ENCODE measurements at regions not wholly inside any gene's neighbourhood (a gene's known extent, or its start where the extent isn't known, plus 50 kb on each side); places are given as distances from the start of the nearest gene placed in this dataset.

DNA sequence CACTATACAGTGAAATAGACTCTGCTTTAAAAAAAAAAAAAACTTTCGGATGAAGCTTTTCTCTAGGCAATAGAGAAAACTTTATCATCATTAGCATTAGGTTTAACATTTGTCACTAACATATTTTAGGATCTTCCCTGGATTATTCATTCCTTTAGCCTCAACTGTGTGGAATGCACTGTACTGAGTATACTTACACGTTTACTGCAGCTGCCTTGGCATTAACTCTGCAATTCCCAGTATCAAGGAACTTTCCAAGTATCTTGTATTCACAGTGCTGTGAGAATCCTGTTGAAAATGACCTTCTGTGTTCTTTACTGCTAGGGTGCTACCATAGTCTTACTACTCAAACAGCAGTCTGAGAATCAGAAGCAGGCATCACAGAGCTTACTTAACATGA is 328.2 kb upstream of the COL3A1 start:
- no peaks in the 10 kb centered on the region for H3K27me3 ChIP-seq (replicated peaks)
- no peaks in the 10 kb centered on the region for H3K4me1 ChIP-seq (replicated peaks)
- DNase-seq (ENCODE audit: low read depth in 1 of 2, low spot score in 2 of 2): no peak
- H3K4me3 ChIP-seq: no peak overlapping the region
- H3K36me3 ChIP-seq: no peaks in the 10 kb centered on the region
- no peak overlapping the region for H3K27ac ChIP-seq
- H3K9me3 ChIP-seq (replicated peaks): no peaks in the 10 kb centered on the region

DNA sequence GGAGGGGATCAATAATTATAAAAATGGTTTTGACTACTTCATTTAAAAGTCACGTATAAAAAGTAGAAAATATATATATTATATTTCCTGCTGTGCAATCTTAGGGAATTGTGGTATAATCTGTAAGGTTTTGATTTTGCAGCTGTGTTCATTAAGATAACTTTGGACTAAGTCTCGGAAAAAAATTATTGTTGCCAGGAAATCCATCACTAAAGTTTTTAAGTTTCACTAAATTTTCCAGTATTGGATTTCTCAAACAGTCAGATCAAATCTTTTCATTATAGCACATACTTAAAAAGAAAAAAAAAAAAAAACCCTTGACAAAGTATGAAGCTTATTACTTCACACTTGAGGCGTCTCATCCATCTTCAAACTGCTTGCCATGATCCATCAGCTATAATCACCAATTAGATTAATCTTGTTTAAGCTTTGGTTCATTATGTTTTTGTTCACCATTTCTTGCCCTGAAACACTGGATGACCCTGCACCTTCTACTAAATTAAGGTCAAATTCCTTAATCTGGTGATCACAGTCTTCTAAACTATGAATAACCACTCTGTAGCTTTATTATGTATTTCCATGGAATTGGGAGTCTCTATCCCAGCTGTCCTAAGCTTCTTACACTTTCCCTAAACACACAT is 326.6 kb upstream of the COL3A1 start:
- no peak overlapping the region for H3K4me3 ChIP-seq
- H3K4me1 ChIP-seq (replicated peaks): no peaks in the 10 kb centered on the region
- no peak for DNase-seq (ENCODE audit: low read depth in 1 of 2, low spot score in 2 of 2)
- H3K36me3 ChIP-seq: no peaks in the 10 kb centered on the region
- no peaks in the 10 kb centered on the region for H3K9me3 ChIP-seq (replicated peaks)
- H3K27ac ChIP-seq: no peak overlapping the region
- H3K27me3 ChIP-seq (replicated peaks): no peaks in the 10 kb centered on the region

DNA sequence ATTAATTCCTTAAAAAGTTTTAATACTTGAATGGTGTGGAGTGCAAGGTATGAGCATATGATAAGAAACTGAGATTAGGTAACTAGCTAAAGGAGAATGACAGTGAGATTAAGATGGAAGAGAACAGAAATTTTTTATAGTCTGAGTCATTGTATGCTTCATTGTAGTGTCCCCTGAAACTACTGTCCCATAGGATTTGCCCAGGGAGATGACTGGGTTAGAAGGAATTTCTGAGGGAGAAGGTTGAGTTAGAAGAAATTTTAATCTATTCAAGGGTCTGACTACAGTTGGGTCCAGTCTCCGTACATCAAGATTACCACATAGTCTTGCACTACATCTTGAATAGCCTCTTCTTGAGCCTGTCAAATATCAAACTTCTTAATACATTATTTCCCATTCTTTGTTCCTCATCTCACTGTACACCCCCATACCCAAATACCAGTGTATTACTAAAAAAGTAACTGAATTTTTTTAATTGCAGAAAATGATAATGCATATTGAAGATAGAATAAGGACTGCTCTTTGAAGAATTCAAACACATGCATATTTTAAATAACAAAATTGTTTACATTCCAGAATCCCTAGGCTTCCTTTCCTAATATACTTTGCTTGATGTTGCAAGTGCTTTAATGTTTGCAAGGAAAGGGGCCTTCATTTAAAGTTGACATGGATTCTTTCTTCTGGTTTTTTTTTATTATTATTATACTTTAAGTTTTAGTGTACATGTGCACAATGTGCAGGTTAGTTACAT is 314.3 kb upstream of the COL3A1 start:
- Histone ChIP-seq H3K27me3 (replicated peaks) (no peaks in the 10 kb centered on the region), H3K4me3 (no peak overlapping the region), H3K4me1 (replicated peaks) (peaks cover 23% of the 10 kb centered on the region), H3K36me3 (no peaks in the 10 kb centered on the region), H3K9me3 (replicated peaks) (no peaks in the 10 kb centered on the region), H3K27ac (peak overlapping the region; percentile 40)
- DNase-seq (ENCODE audit: low read depth in 1 of 2, low spot score in 2 of 2): peak; percentile 69 to 84

DNA sequence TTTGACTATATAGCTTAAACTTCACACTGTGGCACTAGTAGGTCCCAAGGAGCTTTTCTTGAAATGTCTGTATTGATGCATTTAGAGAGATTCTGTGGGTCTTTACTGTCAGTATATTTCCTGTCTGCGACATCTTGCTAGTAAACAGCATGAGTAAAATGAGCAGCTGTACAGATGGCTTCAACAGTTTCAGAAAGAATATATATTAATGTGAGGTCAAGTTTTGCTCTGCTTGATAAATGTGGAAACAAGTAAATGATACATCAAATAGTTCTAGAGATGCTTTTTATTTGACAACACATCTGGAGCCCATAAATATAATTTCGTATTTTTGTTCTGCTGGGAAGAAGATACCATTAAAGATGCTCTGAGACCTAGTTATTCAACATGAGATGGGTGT is 310.9 kb upstream of the COL3A1 start:
- H3K9me3 ChIP-seq (replicated peaks): no peaks in the 10 kb centered on the region
- DNase-seq (ENCODE audit: low read depth in 1 of 2, low spot score in 2 of 2): no peak
- H3K4me3 ChIP-seq: no peak overlapping the region
- no peaks in the 10 kb centered on the region for H3K36me3 ChIP-seq
- no peak overlapping the region for H3K27ac ChIP-seq
- H3K27me3 ChIP-seq (replicated peaks): no peaks in the 10 kb centered on the region
- H3K4me1 ChIP-seq (replicated peaks): peaks cover 41% of the 10 kb centered on the region

DNA sequence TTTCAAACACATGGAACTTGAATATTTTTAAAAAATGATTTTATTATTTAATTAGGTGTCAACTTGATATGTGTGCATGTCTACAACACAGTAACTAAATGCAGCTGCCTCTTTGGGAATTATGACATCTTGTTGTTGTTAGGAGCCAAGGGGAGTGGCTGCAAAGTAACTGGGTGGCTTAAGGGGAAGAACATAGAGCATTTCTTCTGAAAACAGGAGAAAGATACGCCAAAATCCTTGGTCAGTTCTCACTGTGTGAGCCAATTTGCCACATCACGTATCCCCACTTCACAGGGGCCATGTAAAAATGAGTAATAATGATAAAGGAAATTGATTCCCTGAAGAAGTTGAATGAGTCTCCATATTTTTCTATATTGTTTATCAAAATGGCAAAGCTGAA is 309.8 kb upstream of the COL3A1 start:
- H3K4me3 ChIP-seq: no peak overlapping the region
- DNase-seq (ENCODE audit: low read depth in 1 of 2, low spot score in 2 of 2): no peak
- no peaks in the 10 kb centered on the region for H3K27me3 ChIP-seq (replicated peaks)
- H3K27ac ChIP-seq: no peak overlapping the region
- H3K36me3 ChIP-seq: no peaks in the 10 kb centered on the region
- peaks cover 38% of the 10 kb centered on the region for H3K4me1 ChIP-seq (replicated peaks)
- no peaks in the 10 kb centered on the region for H3K9me3 ChIP-seq (replicated peaks)

DNA sequence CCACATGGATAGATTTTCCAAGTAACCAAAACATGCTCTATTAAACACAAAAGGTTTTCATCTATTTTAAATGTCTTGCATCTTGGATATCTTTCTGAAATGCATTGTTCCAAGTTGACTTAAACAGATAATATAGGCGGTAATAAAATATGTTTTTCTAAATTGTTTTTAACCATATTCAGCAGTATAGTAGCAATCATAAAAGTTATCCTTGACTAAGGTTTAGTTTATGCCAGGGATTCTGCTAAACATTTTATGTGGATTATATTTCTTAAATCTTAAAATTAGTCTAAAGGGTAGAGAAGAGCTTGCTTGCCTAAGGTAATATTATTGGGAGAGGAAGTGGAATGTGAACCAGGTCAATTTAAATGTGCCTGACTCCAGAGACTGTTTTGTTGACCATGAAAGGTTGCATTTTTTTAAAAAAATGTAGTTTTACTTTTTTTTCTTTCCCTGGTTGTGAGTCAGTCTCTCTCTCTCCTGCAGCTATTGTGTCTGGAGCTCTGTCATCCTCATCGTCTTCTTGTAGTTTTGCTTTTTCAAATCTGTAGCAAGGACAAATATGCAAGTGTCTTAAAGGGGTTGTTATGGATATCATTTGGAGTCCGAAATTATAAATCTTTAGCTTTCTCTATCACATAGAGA is 309.1 kb upstream of the COL3A1 start:
- H3K36me3 ChIP-seq: no peaks in the 10 kb centered on the region
- H3K4me3 ChIP-seq: no peak overlapping the region
- DNase-seq (ENCODE audit: low read depth in 1 of 2, low spot score in 2 of 2): peak in 1 of 2 experiments; percentile 44
- H3K4me1 ChIP-seq (replicated peaks): peaks cover 33% of the 10 kb centered on the region
- H3K27ac ChIP-seq: peak overlapping the region; percentile 2; the same call in 1 of the 2 replicates
- H3K9me3 ChIP-seq (replicated peaks): no peaks in the 10 kb centered on the region
- no peaks in the 10 kb centered on the region for H3K27me3 ChIP-seq (replicated peaks)

DNA sequence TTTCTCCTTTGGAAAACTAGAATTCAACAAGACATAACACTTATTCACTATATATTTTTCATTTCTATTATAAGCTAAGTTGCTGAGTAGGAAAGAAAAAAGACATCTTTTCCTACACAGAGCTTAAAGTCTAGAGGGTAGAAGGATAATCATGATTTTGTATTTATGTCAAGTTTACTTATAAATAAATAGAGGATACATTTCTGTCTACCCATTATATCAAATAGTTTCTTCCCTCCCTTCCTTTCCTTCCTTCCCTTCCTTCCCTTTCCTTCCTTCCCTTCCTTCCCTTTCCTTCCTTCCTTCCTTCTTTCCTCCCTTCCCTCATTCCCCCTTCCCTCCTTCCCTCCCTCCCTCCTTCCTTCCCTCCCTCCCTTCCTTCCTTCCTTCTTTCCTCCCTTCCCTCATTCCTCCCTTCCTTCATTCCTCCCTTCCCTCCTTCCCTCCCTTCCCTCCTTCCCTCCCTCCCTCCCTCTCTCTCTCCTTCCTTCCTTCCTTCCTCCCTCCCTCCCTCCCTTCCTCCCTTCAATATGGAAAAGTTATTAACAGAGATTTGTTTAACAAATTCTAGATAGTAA is 308.4 kb upstream of the COL3A1 start:
- Histone ChIP-seq H3K4me3 (no peak overlapping the region), H3K27me3 (replicated peaks) (no peaks in the 10 kb centered on the region), H3K9me3 (replicated peaks) (no peaks in the 10 kb centered on the region), H3K36me3 (no peaks in the 10 kb centered on the region), H3K4me1 (replicated peaks) (peaks cover 32% of the 10 kb centered on the region), H3K27ac (peak overlapping the region; percentile 2; the same call in 1 of the 2 replicates)
- no peak for DNase-seq (ENCODE audit: low read depth in 1 of 2, low spot score in 2 of 2)

DNA sequence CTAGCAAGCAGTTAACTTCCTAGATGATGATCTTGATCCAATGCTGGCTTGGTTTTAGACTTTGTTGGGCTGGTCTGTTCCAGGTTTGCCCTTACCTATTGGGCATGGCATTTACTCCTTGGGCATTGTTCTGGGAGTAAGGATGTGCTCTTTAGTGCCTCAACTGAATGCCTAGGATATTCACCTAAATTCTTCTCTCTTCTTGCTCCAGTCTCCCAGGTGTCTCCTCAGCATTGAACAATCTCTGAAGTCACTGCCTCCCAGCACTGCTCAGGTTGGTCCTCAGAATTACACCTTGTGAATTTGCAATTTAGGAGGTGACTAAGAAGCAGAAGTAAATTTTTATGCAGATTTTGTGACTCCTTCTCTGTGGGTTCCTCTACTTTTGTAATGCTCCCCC is 307.7 kb upstream of the COL3A1 start:
- Histone ChIP-seq H3K36me3 (no peaks in the 10 kb centered on the region), H3K4me3 (no peak overlapping the region), H3K27me3 (replicated peaks) (no peaks in the 10 kb centered on the region), H3K27ac (no peak overlapping the region), H3K9me3 (replicated peaks) (no peaks in the 10 kb centered on the region), H3K4me1 (replicated peaks) (peaks cover 32% of the 10 kb centered on the region)
- DNase-seq (ENCODE audit: low read depth in 1 of 2, low spot score in 2 of 2): no peak

DNA sequence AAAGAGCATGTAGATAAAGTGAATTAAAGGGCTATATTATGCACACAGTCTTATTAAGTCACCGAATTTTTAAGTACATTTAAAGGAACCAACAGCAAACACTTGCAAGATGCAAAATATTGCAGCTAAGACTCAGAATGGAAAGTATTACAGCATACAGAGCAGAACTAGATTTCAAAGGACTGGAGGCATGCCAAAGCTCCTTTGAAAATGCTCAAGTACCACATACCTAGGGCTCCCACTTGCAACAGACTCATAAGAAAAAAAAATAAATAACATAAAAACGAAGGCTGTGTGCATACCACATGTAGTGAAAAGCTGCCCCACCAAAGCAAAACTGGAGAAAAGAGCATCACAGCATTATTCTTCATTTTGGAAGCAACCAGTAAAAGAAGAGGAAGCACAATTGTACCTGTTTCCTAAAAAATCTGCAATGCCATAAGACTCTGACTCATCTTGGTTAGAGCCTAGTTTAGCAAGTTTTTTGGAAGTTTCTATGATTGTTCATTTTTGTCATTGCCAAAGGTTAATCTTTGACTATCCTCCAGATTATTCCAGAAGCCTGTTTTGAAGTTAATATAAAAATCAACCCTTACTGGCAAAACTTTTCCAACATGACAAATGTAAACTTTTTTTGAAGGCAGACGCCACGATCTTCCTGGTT is 306.0 kb upstream of the COL3A1 start:
- no peaks in the 10 kb centered on the region for H3K9me3 ChIP-seq (replicated peaks)
- no peak overlapping the region for H3K27ac ChIP-seq
- no peak overlapping the region for H3K4me3 ChIP-seq

DNA sequence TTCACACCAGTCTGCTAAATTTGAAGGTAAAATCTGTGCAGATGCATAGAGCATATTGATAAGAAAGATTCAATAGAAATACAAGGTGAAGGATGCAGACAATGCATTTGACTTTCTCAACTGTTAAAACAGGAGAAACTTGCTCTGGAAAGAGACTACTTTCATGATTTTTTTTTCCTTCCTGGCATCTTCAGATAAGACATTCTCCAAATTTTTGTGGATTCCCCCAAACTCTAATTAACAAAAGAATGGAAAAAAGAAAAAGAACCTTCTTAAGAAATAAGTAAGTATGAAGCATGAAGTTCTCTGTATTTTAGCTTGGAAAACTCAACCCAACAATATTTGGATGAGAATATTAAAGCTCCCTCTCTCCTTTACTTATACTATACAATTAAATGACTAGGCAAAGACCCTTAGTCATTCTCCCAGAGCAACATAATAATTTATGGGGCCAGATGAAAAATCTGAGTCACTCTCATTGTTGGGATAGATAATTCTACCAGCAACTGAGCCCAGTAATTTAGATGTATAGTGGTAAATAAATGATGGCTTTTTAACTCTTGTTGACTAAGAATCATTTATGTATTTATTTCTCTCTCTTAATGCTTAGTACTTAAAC is 298.7 kb upstream of the COL3A1 start:
- Histone ChIP-seq H3K36me3 (no peaks in the 10 kb centered on the region), H3K27ac (peak overlapping the region; percentile 39), H3K4me1 (replicated peaks) (peaks cover 14% of the 10 kb centered on the region), H3K4me3 (no peak overlapping the region), H3K27me3 (replicated peaks) (no peaks in the 10 kb centered on the region), H3K9me3 (replicated peaks) (no peaks in the 10 kb centered on the region)
- DNase-seq (ENCODE audit: low read depth in 1 of 2, low spot score in 2 of 2): peak in 1 of 2 experiments; percentile 63

More for the DNA sequence above, 306.0 kb upstream of the COL3A1 start:
- no peaks in the 10 kb centered on the region for H3K27me3 ChIP-seq (replicated peaks)
- H3K4me1 ChIP-seq (replicated peaks): peaks cover 32% of the 10 kb centered on the region
- no peaks in the 10 kb centered on the region for H3K36me3 ChIP-seq
- peak; percentile 72 to 75 for DNase-seq (ENCODE audit: low read depth in 1 of 2, low spot score in 2 of 2)

DNA sequence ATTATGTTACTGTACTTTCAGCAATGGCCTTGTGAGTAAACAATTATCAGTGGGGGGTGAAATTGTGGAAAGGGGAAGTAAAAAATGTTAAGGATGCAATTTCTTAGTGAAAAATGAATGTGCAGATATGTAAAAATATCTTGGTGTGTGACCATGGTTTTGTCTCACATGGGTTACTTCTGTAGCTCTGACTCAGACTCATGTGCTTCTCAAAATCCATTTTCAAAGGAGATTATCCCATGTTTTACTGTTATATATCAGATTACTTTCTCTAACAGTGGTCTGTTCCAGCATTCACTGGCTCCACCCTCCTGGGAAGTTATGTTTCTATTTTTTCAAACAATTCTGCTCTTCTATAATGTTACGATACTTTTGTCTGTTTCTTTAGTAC is 298.2 kb upstream of the COL3A1 start:
- Histone ChIP-seq H3K4me3 (no peak overlapping the region), H3K36me3 (no peaks in the 10 kb centered on the region), H3K27ac (peak overlapping the region; percentile 39), H3K27me3 (replicated peaks) (no peaks in the 10 kb centered on the region), H3K9me3 (replicated peaks) (no peaks in the 10 kb centered on the region), H3K4me1 (replicated peaks) (peaks cover 14% of the 10 kb centered on the region)
- no peak for DNase-seq (ENCODE audit: low read depth in 1 of 2, low spot score in 2 of 2)

DNA sequence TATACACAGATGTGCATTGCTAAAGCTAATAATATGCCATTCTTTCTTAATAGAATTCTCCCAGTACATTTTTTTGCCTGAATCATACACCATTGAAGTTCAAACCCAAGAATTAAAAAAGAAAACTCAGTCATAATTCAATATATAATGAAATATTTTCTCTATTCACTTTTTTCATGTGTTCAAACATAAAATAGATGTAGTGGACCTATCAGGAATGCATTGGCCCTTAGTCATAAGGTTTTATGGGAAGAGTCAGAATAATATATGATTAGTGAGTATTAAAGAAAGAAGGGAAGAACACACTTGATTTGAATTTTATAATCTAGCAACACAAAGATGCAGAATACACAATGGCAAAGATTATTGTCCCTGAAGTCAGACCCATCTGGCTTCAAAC is 297.0 kb upstream of the COL3A1 start:
- no peak for DNase-seq (ENCODE audit: low read depth in 1 of 2, low spot score in 2 of 2)
- Histone ChIP-seq H3K36me3 (no peaks in the 10 kb centered on the region), H3K9me3 (replicated peaks) (no peaks in the 10 kb centered on the region), H3K27me3 (replicated peaks) (no peaks in the 10 kb centered on the region), H3K4me1 (replicated peaks) (peaks cover 14% of the 10 kb centered on the region), H3K4me3 (no peak overlapping the region), H3K27ac (no peak overlapping the region)

DNA sequence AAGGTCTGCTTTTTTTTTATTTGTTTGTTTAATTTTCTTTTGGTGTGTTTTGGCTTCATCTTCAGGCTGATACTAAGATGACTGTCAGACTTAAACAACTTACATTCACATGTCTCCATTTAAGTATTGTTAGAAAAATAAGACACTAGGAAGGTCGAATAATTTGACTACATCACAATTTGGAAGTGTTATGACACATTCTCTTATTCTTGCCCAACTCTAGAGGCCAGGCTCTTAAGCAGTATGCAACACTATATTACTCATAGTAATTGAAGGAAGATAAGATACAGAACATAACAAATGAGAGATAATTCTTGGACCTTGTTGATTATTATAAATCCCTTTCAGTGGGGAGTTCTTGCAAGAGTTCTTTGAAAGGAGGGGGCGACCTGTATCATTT is 295.3 kb upstream of the COL3A1 start:
- Histone ChIP-seq H3K27me3 (replicated peaks) (no peaks in the 10 kb centered on the region), H3K36me3 (no peaks in the 10 kb centered on the region), H3K9me3 (replicated peaks) (no peaks in the 10 kb centered on the region), H3K27ac (no peak overlapping the region), H3K4me3 (no peak overlapping the region), H3K4me1 (replicated peaks) (peaks cover 14% of the 10 kb centered on the region)
- DNase-seq (ENCODE audit: low read depth in 1 of 2, low spot score in 2 of 2): no peak

All from SJSA1 (cell line).